ENCODE measurements at regions not wholly inside any gene's neighbourhood (a gene's known extent, or its start where the extent isn't known, plus 50 kb on each side); places are given as distances from the start of the nearest gene placed in this dataset.
"Not testable (repeated sequence)": the region's sequence is repeated elsewhere in the genome, so short reads cannot be mapped to it uniquely, and the experiment has no call there.

GRCh38 chr4:26052663-26053541 lies 138.9 kb downstream of the SMIM20 start:
- ATAC-seq (replicated peaks; ENCODE audit: extremely low read depth, poor library complexity, severe bottlenecking) (no peak), DNase-seq (ENCODE audit: low spot score in 2 of 2) (no peak)
- H3K27ac Mint-ChIP-seq (ENCODE audit: low read depth), result no peak overlapping the region
- no peaks in the 10 kb centered on the region for H3K4me1 Mint-ChIP-seq
- no peak overlapping the region for H3K4me3 Mint-ChIP-seq
- peaks cover 17% of the 10 kb centered on the region for H3K27me3 Mint-ChIP-seq
- no peaks in the 10 kb centered on the region for H3K9me3 Mint-ChIP-seq
- peaks cover 5% of the 10 kb centered on the region for H3K36me3 Mint-ChIP-seq (ENCODE audit: insufficient read depth)

DNA sequence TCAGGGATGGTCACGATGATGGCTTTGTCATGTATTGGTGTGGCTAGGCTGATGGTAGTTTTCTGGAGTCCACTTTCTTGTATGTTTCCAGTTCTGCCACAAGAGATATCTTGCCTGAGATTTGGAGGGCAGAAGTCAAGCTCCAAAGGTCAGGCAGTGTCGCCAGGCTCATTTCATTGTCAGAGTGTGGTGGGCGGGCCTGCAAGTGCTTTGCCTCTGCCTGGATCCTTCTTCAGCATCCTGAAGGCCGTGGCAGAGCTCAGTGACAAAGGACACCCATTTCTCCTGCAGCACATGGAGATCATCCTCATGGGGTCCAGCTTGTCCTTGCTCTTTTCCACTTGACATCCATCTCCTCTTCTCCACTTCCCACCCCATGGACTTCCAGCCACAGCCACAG lies 139.7 kb downstream of the SMIM20 start:
- Mint-ChIP-seq H3K9me3 (no peaks in the 10 kb centered on the region), H3K27me3 (peaks cover 13% of the 10 kb centered on the region), H3K4me1 (no peaks in the 10 kb centered on the region), H3K36me3 (ENCODE audit: insufficient read depth) (peaks cover 5% of the 10 kb centered on the region), H3K4me3 (no peak overlapping the region), H3K27ac (ENCODE audit: low read depth) (no peak overlapping the region)
- DNase-seq (ENCODE audit: low spot score in 2 of 2) (no peak), ATAC-seq (replicated peaks; ENCODE audit: extremely low read depth, poor library complexity, severe bottlenecking) (no peak)

DNA sequence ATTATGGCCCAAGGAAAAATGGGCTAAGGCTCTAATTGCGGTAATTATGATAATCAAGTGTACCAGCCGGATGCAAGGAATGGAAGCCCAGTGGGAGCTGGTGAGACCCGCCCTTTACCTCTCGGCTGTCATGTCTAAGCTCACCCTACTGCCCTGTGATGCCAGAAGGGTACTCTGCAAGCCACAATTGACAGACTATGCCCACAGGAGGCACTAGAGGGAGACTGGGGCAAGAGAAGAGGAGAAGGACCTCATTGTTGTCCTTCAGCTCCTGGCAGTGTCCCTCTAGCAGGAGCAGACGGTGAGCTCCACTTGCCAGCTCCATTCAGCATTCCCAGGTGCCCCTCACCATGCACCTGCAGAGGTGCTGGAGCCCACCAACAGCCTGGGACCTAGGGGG lies 141.8 kb downstream of the SMIM20 start:
- ATAC-seq (replicated peaks; ENCODE audit: extremely low read depth, poor library complexity, severe bottlenecking), result no peak
- H3K27me3 Mint-ChIP-seq, result peaks cover 4% of the 10 kb centered on the region
- no peaks in the 10 kb centered on the region for H3K4me1 Mint-ChIP-seq
- H3K9me3 Mint-ChIP-seq, result no peaks in the 10 kb centered on the region
- H3K27ac Mint-ChIP-seq (ENCODE audit: low read depth), result no peak overlapping the region
- DNase-seq (ENCODE audit: low spot score in 2 of 2), result no peak
- H3K4me3 Mint-ChIP-seq, result no peak overlapping the region
- peaks cover 5% of the 10 kb centered on the region for H3K36me3 Mint-ChIP-seq (ENCODE audit: insufficient read depth)

DNA sequence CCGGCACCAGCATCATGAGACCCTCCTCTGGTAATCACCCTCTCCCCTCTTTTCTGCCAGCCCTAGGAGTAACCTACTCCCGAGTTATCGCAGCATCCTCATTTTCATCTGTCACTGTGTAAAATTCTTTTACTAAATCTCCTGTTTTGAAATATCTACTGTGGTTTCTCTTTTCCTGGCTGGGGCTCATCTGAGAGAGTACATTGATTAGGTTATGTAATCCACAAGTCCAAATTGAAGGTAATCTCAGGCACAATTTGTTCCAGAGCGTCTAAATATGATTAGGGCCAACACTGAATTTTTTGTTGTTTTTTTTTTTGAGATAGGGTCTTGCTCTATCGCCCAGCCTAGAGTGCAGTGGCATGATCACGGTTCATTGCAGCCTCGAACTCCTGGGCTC lies 142.4 kb downstream of the SMIM20 start:
- ATAC-seq (replicated peaks; ENCODE audit: extremely low read depth, poor library complexity, severe bottlenecking) (no peak), DNase-seq (ENCODE audit: low spot score in 2 of 2) (no peak)
- no peak overlapping the region for H3K27ac Mint-ChIP-seq (ENCODE audit: low read depth)
- H3K36me3 Mint-ChIP-seq (ENCODE audit: insufficient read depth), result peaks cover 5% of the 10 kb centered on the region
- no peak overlapping the region for H3K4me3 Mint-ChIP-seq
- no peaks in the 10 kb centered on the region for H3K9me3 Mint-ChIP-seq
- no peaks in the 10 kb centered on the region for H3K4me1 Mint-ChIP-seq
- no peaks in the 10 kb centered on the region for H3K27me3 Mint-ChIP-seq

DNA sequence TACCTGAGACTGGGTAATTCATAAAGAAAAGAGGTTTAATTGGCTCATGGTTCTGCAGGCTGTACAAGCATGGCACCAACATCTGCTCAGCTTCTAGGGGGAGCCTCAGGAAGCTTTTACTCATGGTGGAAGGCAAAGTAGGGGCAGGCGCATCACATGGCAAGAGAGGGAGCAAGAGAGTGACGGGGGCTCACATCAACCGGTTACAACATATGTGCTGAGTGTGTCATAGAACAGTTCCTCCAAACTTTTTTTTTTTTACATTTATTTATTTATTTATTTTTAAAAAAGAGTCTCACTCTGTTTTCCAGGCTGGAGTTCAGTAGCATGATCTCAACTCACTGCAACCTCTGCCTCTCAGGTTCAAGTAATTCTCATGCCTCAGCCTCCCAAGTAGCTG lies 143.8 kb downstream of the SMIM20 start:
- not testable (repeated sequence) for H3K4me1 Mint-ChIP-seq; ATAC-seq (replicated peaks; ENCODE audit: extremely low read depth, poor library complexity, severe bottlenecking); H3K36me3 Mint-ChIP-seq (ENCODE audit: insufficient read depth); H3K27ac Mint-ChIP-seq (ENCODE audit: low read depth); H3K4me3 Mint-ChIP-seq; H3K9me3 Mint-ChIP-seq; H3K27me3 Mint-ChIP-seq; DNase-seq (ENCODE audit: low spot score in 2 of 2)

DNA sequence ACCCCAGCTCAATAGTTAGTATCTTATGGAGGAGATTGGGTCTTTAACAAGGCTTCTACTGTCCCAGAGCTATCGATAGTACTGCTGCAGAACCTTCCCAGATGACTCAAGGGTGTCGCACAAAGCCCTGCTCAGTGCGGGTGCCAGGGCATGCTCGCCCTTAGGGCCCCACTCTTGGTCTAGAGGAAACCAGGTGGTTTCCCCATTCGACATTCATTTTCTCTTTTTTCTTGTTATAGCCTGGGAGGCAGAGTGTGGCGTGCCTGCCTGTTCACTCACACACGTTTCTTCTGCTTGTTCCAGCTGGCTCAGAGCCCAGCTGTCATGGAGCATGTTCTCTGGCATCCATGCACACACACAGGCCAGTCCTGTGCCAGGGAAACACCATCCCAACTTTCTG lies 144.5 kb downstream of the SMIM20 start:
- no peaks in the 10 kb centered on the region for H3K27me3 Mint-ChIP-seq
- no peak for ATAC-seq (replicated peaks; ENCODE audit: extremely low read depth, poor library complexity, severe bottlenecking)
- H3K4me3 Mint-ChIP-seq, result no peak overlapping the region
- H3K36me3 Mint-ChIP-seq (ENCODE audit: insufficient read depth), result peaks cover 5% of the 10 kb centered on the region
- H3K4me1 Mint-ChIP-seq, result no peaks in the 10 kb centered on the region
- no peak for DNase-seq (ENCODE audit: low spot score in 2 of 2)
- no peak overlapping the region for H3K27ac Mint-ChIP-seq (ENCODE audit: low read depth)
- H3K9me3 Mint-ChIP-seq, result no peaks in the 10 kb centered on the region

GRCh38 chr4:26059391-26060154 lies 145.6 kb downstream of the SMIM20 start:
- H3K9me3 Mint-ChIP-seq, result no peaks in the 10 kb centered on the region
- DNase-seq (ENCODE audit: low spot score in 2 of 2) (no peak), ATAC-seq (replicated peaks; ENCODE audit: extremely low read depth, poor library complexity, severe bottlenecking) (no peak)
- no peaks in the 10 kb centered on the region for H3K4me1 Mint-ChIP-seq
- H3K27me3 Mint-ChIP-seq, result no peaks in the 10 kb centered on the region
- peaks cover 5% of the 10 kb centered on the region for H3K36me3 Mint-ChIP-seq (ENCODE audit: insufficient read depth)
- no peak overlapping the region for H3K4me3 Mint-ChIP-seq
- no peak overlapping the region for H3K27ac Mint-ChIP-seq (ENCODE audit: low read depth)

GRCh38 chr4:26060286-26060685 lies 146.3 kb downstream of the SMIM20 start:
- Mint-ChIP-seq H3K9me3 (no peaks in the 10 kb centered on the region), H3K27ac (ENCODE audit: low read depth) (no peak overlapping the region), H3K27me3 (no peaks in the 10 kb centered on the region), H3K4me1 (no peaks in the 10 kb centered on the region), H3K4me3 (no peak overlapping the region), H3K36me3 (ENCODE audit: insufficient read depth) (peaks cover 5% of the 10 kb centered on the region)
- DNase-seq (ENCODE audit: low spot score in 2 of 2) (no peak), ATAC-seq (replicated peaks; ENCODE audit: extremely low read depth, poor library complexity, severe bottlenecking) (no peak)

DNA sequence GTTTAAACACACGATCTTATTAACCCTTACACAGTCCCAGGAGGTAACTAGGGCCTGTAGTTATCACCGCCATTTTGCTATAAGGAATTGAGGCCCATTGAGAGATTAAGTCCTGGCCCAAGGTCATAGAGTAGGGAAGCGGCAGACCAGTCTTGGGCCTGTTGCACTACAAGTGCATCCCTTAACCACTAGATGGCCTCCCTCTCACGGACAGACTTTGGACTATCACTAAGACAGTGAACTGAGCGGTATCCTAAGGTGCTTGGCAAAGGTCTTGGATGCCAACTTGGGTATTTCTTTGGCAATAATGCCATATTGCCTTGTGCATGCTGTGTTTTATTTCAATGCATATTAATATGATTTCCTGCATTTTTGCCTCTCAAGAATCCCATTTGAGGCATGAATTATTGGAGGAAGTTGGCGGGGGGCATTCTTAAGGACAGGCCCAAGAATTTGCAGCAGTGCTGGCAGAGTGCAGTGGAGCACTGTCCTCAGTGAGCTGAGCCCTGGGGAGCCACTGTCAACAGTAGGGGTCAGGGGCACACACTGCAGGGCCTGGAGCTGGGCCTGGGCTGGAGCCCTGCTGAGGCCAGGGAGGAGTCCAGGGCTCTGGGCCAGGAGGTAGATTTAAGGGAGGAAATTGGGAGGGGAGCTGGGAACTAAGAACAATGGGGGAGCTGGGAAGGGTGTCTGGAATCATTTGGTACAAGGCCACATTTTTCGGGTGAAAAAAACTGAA lies 147.4 kb downstream of the SMIM20 start:
- Mint-ChIP-seq H3K27me3 (no peaks in the 10 kb centered on the region), H3K9me3 (no peaks in the 10 kb centered on the region), H3K36me3 (ENCODE audit: insufficient read depth) (peaks cover 5% of the 10 kb centered on the region), H3K4me3 (no peak overlapping the region), H3K27ac (ENCODE audit: low read depth) (no peak overlapping the region), H3K4me1 (no peaks in the 10 kb centered on the region)
- DNase-seq (ENCODE audit: low spot score in 2 of 2) (no peak), ATAC-seq (replicated peaks; ENCODE audit: extremely low read depth, poor library complexity, severe bottlenecking) (no peak)

DNA sequence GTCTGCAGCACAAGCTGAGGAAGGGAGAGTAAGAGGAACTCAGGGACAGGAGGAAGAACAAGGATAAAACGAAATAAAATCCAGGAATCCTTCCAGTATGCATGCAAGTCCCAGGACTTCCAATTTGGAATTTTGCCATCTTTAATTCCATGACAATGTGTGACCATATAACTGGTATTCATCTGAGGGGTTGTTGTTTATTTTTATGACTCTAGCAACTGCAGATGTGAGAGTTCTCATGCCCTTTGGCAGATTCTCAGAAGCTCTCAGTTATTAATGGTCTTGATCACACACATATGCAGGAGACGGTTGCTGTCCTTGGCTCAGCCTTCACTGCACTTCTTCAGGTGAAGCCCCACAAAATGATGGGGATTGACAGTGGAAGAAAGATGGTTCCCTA lies 148.2 kb downstream of the SMIM20 start:
- Mint-ChIP-seq H3K36me3 (ENCODE audit: insufficient read depth) (peaks cover 3% of the 10 kb centered on the region), H3K9me3 (no peaks in the 10 kb centered on the region), H3K27ac (ENCODE audit: low read depth) (no peak overlapping the region), H3K4me1 (no peaks in the 10 kb centered on the region), H3K4me3 (no peak overlapping the region), H3K27me3 (peaks cover 1% of the 10 kb centered on the region)
- no peak for DNase-seq (ENCODE audit: low spot score in 2 of 2)
- ATAC-seq (replicated peaks; ENCODE audit: extremely low read depth, poor library complexity, severe bottlenecking), result no peak

- not testable (repeated sequence) for DNase-seq (ENCODE audit: low spot score in 2 of 2); H3K27me3 Mint-ChIP-seq; H3K4me3 Mint-ChIP-seq; H3K4me1 Mint-ChIP-seq; H3K36me3 Mint-ChIP-seq (ENCODE audit: insufficient read depth); H3K9me3 Mint-ChIP-seq; ATAC-seq (replicated peaks; ENCODE audit: extremely low read depth, poor library complexity, severe bottlenecking); H3K27ac Mint-ChIP-seq (ENCODE audit: low read depth)
Measured at GRCh38 chr4:26064009-26064408, 150.0 kb downstream of the SMIM20 start.

DNA sequence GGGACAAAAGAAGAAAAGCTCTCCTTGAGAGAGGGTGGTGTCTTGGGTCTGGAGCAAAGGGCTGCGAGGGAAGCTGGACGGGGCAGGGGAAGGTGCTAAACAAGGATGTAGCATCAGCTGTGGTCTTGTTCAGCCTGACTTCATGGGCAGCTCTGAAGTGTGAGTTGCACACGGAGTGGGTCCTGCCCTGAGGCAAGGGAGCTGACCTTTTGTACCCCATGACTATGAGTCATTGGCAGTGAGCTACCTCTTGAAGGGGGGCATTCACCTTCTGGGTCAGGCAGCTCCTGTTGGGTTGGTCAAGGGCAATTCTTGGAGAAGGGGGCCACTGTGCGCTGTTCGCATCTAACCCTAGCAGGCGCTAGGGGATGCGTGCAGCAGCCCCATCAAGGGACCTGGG lies 151.8 kb downstream of the SMIM20 start:
- Mint-ChIP-seq H3K9me3 (no peaks in the 10 kb centered on the region), H3K27ac (ENCODE audit: low read depth) (no peak overlapping the region), H3K4me3 (no peak overlapping the region), H3K36me3 (ENCODE audit: insufficient read depth) (no peaks in the 10 kb centered on the region), H3K4me1 (no peaks in the 10 kb centered on the region), H3K27me3 (peaks cover 7% of the 10 kb centered on the region)
- ATAC-seq (replicated peaks; ENCODE audit: extremely low read depth, poor library complexity, severe bottlenecking), result no peak
- no peak for DNase-seq (ENCODE audit: low spot score in 2 of 2)
